Spinal cord (tissue), 9 donors: ENCODE measurements at regions not wholly inside any gene's neighbourhood (a gene's known extent, or its start where the extent isn't known, plus 50 kb on each side); places are given as distances from the start of the nearest gene placed in this dataset.
"Not testable (repeated sequence)": the region's sequence is repeated elsewhere in the genome, so short reads cannot be mapped to it uniquely, and the experiment has no call there.

Experiments used
- DNase-seq, 6 donors: peaks; one replicate each; pipeline versions ENCODE4 v3.0.0 to v3.0.0-alpha.2; 2013 to 2015; ENCODE audit warnings: low spot score in 6 of 6, low read depth in 4 of 6
- H3K27ac ChIP-seq: one replicate; pipeline ENCODE4 v1.5.1; 2013; ENCODE audit warnings: low read depth, low read length, control low read depth
- H3K27me3 ChIP-seq: one replicate; pipeline ENCODE4 v1.6.1; 2013; ENCODE audit warnings: low read length; ENCODE audit not compliant: control insufficient read depth, insufficient read depth
- H3K36me3 ChIP-seq: one replicate; pipeline ENCODE4 v1.6.1; 2013; ENCODE audit warnings: low read length; ENCODE audit not compliant: control insufficient read depth, insufficient read depth
- H3K4me1 ChIP-seq: one replicate; pipeline ENCODE4 v1.6.1; 2013; ENCODE audit warnings: low read length; ENCODE audit not compliant: control insufficient read depth, insufficient read depth
- H3K4me3 ChIP-seq: one replicate; pipeline ENCODE4 v1.5.1; 2013; ENCODE audit warnings: low read depth, low read length, control low read depth
- H3K9me3 ChIP-seq: one replicate; pipeline ENCODE4 v1.6.1; 2013; ENCODE audit warnings: low read length; ENCODE audit not compliant: control insufficient read depth, insufficient read depth
- WGBS: methylation state at CpG from one replicate; pipeline ENCODE4 v1.1.5; 2013; ENCODE audit warnings: missing lambda C conversion rate; ENCODE audit not compliant: insufficient coverage; 5-methylcytosine and 5-hydroxymethylcytosine counted together
- donor health status: healthy.

DNA sequence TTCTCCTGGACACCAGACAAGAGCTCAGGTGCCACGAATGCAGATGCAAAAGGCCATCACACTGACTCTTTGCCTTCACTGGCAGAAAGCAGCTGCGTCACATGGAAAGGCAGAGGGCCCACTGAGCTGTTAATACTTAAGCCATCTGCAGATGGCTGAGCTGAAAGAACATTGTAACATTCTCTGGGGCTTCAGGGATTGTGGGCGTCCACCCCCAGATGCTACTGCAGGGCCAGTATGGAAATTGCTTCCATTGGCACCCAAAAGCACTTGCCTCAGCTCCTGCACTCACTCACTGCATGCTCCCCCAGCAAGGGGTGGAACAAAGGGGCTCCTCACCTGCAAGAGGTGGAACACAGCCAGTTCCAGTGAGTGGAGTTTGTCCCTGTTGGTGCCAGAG lies 1264.6 kb downstream of the REEP3 start:
- H3K27me3 ChIP-seq: no peaks in the 10 kb centered on the region
- no peak for DNase-seq
- no peak overlapping the region for H3K4me3 ChIP-seq
- peaks cover 3% of the 10 kb centered on the region for H3K9me3 ChIP-seq
- WGBS: 77% methylated on average over 3 of the region's 3 CpGs
- H3K4me1 ChIP-seq: no peaks in the 10 kb centered on the region
- no peaks in the 10 kb centered on the region for H3K36me3 ChIP-seq
- no peak overlapping the region for H3K27ac ChIP-seq

DNA sequence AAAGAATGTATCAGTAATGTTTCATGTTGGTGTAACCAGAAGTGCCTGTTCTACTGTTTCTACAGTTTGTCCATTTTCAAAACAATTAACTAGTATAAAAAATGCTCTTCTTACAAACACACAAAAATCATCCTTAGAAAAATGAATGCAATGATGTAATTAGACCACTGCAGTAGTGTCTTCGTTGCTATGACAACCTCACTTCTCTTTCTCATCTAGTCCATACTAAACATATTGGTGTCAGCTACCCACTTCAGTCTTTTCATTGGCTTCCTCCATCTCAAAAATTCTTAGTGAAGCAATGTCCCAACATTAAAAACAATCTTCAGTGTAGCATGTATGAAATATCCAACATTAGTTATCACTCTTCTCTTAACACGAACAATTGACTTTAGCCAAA lies 1265.8 kb downstream of the REEP3 start:
- Histone ChIP-seq H3K27me3 (no peaks in the 10 kb centered on the region), H3K4me3 (no peak overlapping the region), H3K4me1 (no peaks in the 10 kb centered on the region), H3K27ac (no peak overlapping the region), H3K9me3 (peaks cover 3% of the 10 kb centered on the region), H3K36me3 (no peaks in the 10 kb centered on the region)
- peak in 2 of 6 donors; percentile 24 to 32 for DNase-seq
- 90% methylated on average over 2 of the region's 2 CpGs for WGBS

DNA sequence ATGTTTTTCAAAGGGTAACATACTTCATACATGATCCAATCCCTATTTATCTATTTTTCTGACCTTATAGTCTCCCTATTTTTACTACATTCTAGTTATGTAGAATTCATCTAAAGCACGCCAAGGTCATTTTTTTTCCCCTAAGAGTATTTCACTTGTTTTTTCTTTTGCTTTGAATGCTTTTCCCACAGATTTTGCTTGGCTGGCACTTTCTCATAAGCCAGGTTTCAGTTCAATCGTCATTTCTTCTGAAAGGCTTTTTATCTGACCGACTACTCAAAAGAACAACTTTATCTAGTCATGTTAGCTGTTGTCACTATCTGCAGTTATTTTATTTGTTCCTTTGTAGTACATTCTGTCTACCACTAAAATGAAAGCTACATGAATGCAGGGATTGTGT lies 1274.6 kb downstream of the REEP3 start:
- H3K27me3 ChIP-seq: no peaks in the 10 kb centered on the region
- no peaks in the 10 kb centered on the region for H3K36me3 ChIP-seq
- no peak overlapping the region for H3K4me3 ChIP-seq
- H3K9me3 ChIP-seq: no peaks in the 10 kb centered on the region
- DNase-seq: no peak
- no peaks in the 10 kb centered on the region for H3K4me1 ChIP-seq
- WGBS: no CpG with 5 or more reads among the region's 3 CpGs
- no peak overlapping the region for H3K27ac ChIP-seq

DNA sequence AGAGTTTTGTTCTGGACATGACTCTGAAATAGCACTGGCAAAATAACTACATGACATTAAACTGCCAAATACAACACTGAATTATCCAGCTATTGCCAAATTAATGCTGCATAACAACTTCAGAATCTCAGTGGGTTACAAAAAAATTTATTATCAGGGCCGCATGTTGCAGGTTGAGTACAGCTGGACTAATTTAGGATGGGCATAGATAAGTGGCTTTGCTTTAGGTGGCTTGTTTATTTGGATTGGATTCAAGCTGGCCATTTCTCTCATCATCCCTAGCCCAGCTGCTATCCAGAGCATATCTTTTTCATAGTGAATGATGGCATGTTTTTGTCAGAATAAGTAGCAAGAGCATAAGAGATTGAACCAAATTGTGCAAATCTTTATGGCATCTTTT lies 1277.1 kb downstream of the REEP3 start:
- no CpG with 5 or more reads among the region's 1 CpG for WGBS
- Histone ChIP-seq H3K36me3 (no peaks in the 10 kb centered on the region), H3K4me1 (no peaks in the 10 kb centered on the region), H3K27me3 (no peaks in the 10 kb centered on the region), H3K4me3 (no peak overlapping the region), H3K27ac (no peak overlapping the region), H3K9me3 (peaks cover 1% of the 10 kb centered on the region)
- peak in 1 of 6 donors; percentile 62 for DNase-seq

DNA sequence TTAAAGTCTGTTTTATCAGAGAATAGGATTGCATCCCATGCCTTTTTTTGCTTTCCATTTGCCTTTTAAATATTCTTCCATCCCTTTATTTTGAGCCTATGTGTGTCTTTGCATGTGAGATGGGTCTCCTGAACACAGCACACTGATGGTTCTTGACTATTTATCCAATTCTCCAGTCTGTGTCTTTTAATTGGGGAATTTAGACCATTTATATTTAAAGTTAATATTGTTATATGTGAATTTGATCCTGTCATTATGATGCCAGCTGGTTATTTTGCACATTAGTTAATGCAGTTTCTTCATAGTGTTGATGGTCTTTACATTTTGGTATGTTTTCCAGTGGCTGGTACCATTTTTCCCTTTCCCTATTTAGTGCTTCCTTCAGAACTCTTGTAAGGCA lies 1287.0 kb downstream of the REEP3 start:
- DNase-seq, H3K36me3 ChIP-seq, H3K9me3 ChIP-seq, H3K4me3 ChIP-seq, H3K27me3 ChIP-seq, H3K27ac ChIP-seq, H3K4me1 ChIP-seq: not testable (repeated sequence)

DNA sequence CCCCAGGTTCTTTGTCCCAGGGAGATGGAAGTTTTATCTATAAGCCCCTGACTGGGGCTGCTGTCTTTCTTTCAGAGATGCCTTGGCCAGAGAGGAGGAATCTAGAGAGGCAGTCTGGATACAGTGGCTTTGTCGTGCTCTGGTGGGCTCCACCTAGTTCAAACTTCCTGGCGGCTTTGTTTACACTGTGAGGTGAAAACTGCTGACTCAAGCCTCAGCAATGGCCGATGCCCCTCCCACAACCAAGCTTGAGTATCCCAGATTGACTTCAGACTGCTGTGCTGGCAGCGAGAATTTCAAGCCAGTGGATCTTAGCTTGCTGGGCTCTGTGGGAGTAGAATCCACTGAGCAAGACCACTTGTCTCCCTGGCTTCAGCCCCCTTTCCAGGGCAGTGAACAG lies 1288.8 kb downstream of the REEP3 start:
- WGBS: 56% methylated on average over 3 of the region's 4 CpGs

DNA sequence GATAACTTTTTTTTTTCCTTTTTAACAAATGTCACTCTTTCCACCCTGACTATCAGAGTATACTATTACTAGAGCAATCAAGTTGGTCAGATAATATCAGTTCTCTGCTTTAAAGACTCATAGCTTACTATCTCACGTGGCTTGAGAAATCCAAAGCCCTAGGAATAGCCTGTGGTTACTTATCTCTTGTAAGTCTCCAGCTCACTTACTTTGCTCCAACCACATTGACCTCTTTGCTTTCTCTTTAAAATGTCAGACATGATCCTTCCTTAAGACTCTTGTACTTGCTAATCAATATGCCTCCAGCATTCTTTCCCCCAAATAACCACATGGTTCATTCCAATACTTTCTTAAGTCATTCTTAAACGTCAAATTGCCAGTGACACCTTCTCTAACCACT lies 1292.2 kb downstream of the REEP3 start:
- WGBS: 100% methylated on average over 2 of the region's 2 CpGs
- Histone ChIP-seq H3K9me3 (no peaks in the 10 kb centered on the region), H3K4me3 (no peak overlapping the region), H3K36me3 (no peaks in the 10 kb centered on the region), H3K27ac (no peak overlapping the region), H3K27me3 (no peaks in the 10 kb centered on the region), H3K4me1 (no peaks in the 10 kb centered on the region)
- no peak for DNase-seq

More for the DNA sequence above, 1288.8 kb downstream of the REEP3 start:
- H3K4me3 ChIP-seq, H3K9me3 ChIP-seq, H3K27ac ChIP-seq, DNase-seq, H3K36me3 ChIP-seq, H3K4me1 ChIP-seq, H3K27me3 ChIP-seq: not testable (repeated sequence)

DNA sequence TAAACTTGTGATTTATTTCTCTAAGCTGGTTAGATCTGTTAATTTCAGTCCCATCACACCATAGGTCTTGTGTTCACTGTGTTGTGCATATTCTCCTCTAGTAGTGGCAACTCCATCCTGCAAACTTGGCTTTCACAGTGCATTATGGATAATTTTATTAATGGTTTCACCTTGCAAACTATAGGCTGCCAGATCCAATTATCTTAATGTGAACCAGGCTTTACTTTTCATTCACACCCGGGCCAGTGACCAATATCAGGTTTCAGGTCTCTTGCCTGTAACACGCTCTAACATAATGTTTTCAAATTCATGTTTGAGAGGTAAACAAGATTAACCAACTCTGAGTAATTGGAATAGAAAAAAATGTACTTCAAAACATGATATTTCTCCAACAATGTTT lies 1293.0 kb downstream of the REEP3 start:
- Histone ChIP-seq H3K4me1 (no peaks in the 10 kb centered on the region), H3K27me3 (no peaks in the 10 kb centered on the region), H3K27ac (no peak overlapping the region), H3K36me3 (no peaks in the 10 kb centered on the region), H3K4me3 (no peak overlapping the region), H3K9me3 (no peaks in the 10 kb centered on the region)
- WGBS: no CpG with 5 or more reads among the region's 2 CpGs
- no peak for DNase-seq

DNA sequence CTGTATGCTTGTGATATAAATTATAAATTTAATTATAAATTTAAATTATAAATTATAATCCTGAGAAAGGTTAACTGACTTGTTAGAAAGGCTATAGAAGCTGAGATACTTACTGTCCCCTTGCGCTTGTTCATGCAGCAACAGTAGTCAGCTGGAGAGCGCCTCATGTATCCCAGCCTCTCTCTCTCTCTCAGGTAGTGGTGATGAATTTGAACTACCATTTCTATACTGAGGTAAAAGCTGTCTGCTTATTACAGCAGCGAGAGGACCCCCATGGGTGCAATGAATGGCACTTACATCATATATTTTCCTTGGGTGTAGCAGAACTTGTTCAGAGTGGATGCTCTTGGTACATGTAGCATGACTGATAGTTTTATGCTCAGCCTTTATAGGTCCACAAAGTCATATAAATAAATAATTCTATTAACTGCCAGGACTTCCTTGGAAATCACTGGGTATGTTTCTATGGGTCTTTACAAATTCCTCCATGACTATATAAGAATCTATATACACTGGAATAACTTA lies 1308.7 kb downstream of the REEP3 start:
- H3K4me1 ChIP-seq: no peaks in the 10 kb centered on the region
- no peaks in the 10 kb centered on the region for H3K9me3 ChIP-seq
- H3K4me3 ChIP-seq: no peak overlapping the region
- no peaks in the 10 kb centered on the region for H3K27me3 ChIP-seq
- no CpG with 5 or more reads among the region's 3 CpGs for WGBS
- DNase-seq: peak in 1 of 6 donors; percentile 46
- H3K36me3 ChIP-seq: no peaks in the 10 kb centered on the region
- H3K27ac ChIP-seq: no peak overlapping the region

DNA sequence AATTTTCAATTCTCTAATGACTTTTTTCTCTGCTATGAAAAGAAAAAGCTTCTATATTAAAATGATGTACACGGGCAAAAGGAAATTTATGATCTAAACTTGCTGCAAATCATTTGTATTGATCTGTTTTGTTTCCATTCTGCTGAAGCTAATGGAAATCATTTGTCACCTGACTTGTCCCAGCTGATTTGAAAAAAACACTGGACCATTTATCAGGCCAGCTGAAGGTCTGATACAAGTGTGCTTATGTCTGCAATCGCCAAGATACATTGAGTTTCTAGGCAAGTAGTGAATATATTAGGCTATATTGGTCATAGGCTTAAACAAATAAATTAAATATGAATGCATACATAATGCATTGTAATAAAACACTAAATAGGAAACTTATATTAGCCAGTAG lies 1309.7 kb downstream of the REEP3 start:
- Histone ChIP-seq H3K27me3 (no peaks in the 10 kb centered on the region), H3K4me3 (no peak overlapping the region), H3K4me1 (no peaks in the 10 kb centered on the region), H3K36me3 (no peaks in the 10 kb centered on the region), H3K27ac (no peak overlapping the region), H3K9me3 (no peaks in the 10 kb centered on the region)
- WGBS: 57% methylated on average over 1 of the region's 2 CpGs
- DNase-seq: peak in 1 of 6 donors; percentile 78
